HUES48 (cell line): ENCODE measurements at regions not wholly inside any gene's neighbourhood (a gene's known extent, or its start where the extent isn't known, plus 50 kb on each side); places are given as distances from the start of the nearest gene placed in this dataset.

ENCODE experiments used
- H3K27ac ChIP-seq: one replicate; pipeline ENCODE4 v1.7.0; 2013; ENCODE audit warnings: low read depth, low read length, inconsistent platforms
- H3K27me3 ChIP-seq: 2 replicates; pipeline ENCODE4 v1.6.1; 2013; ENCODE audit warnings: mild to moderate bottlenecking, low read length; ENCODE audit not compliant: control insufficient read depth, insufficient read depth
- H3K36me3 ChIP-seq: 2 replicates; pipeline ENCODE4 v1.6.1; 2013; ENCODE audit warnings: low read length; ENCODE audit not compliant: control insufficient read depth, insufficient read depth
- H3K4me1 ChIP-seq: 2 replicates; pipeline ENCODE4 v1.6.1; 2013; ENCODE audit warnings: mild to moderate bottlenecking, low read length; ENCODE audit not compliant: control insufficient read depth, insufficient read depth
- H3K4me3 ChIP-seq: 2 replicates; pipeline ENCODE4 v1.5.1; 2013; ENCODE audit warnings: mild to moderate bottlenecking, low read depth, low read length
- H3K9ac ChIP-seq: 2 replicates; pipeline ENCODE4 v1.6.1; 2013; ENCODE audit warnings: mild to moderate bottlenecking, low read depth, low read length, moderate library complexity
- H3K9me3 ChIP-seq: 2 replicates; pipeline ENCODE4 v1.6.1; 2013; ENCODE audit warnings: low read length; ENCODE audit not compliant: control insufficient read depth, insufficient read depth

DNA sequence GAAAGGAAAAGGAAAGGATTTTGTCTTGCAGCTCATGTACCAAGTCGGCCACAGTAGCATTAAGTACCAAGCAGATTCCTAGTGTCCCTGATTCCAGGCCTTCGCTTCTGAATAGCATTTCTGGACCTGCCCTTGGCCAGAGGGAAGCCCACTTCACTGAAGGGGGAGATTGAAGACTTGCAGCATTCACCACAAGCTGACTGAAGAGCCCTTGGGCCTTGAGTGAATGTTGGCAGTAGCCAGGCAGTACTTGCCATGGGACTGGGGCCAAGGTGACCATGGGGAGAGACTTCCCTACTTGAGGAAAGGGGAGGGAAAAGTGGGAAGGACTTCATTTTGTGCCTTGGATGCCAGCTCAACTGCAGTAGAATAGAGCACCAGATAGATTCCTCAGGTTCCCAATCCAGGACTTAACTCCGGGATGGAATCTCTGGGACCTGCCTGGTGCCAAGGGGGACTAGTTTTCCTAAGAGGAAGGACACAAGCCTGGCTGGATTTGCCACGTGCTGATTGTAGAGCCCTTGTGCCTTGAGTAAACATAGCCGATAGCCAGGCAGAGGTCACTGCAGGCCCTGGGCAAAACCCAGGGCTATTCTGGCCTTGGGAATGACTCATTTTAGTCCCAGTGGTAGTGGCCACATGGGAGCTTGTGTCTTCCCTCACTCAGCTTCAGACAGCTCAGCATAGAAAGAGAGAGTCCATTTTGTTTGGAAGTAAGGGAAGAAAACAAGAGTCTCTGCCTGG, 141.7 kb upstream of the KCND2 start:
- no peak overlapping the region for H3K9ac ChIP-seq
- no peaks in the 10 kb centered on the region for H3K9me3 ChIP-seq
- H3K4me1 ChIP-seq: no peaks in the 10 kb centered on the region
- H3K36me3 ChIP-seq: no peaks in the 10 kb centered on the region
- H3K27me3 ChIP-seq: no peaks in the 10 kb centered on the region
- H3K27ac ChIP-seq: no peak overlapping the region
- no peak overlapping the region for H3K4me3 ChIP-seq

DNA sequence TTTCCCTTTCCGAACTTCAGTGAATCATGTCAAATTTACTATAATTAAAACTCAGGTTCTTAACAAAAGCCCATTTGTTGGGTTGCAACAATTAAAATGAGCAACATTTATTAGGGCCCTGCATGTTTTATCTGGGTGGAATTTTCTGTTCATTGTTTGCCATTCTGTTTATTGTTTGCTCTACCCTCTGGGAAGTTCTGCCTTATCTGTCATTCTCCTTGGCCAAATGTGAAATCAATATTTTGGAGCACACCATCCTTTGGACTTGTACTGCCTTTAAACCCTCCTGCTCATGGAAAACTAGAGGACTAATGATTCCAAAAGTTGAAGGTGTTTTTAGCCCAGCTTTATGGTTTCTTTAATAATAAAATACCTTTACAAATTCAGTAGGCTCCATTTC, 134.5 kb upstream of the KCND2 start:
- Histone ChIP-seq H3K9ac (no peak overlapping the region), H3K9me3 (no peaks in the 10 kb centered on the region), H3K27ac (no peak overlapping the region), H3K4me1 (no peaks in the 10 kb centered on the region; the same call in 1 of the 2 replicates), H3K27me3 (no peaks in the 10 kb centered on the region), H3K36me3 (no peaks in the 10 kb centered on the region), H3K4me3 (no peak overlapping the region)

DNA sequence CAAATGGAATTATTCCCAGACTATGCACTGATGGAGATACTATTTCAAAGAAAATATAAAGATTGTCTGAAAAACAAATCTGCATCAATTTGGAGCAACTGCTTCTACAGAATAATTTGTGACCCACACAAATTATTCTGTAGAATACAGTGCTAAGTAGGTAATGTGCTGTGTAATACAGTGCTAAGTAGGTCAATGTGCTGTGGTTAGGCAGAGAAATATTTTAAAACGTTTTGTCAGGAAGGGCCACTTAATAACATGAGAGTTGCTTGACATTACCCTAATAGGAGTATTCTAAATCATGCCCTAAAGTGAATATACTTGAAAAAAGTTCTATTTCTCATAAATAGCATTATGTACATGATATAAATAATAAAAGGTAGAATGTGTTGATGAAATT, 116.5 kb upstream of the KCND2 start:
- no peaks in the 10 kb centered on the region for H3K27me3 ChIP-seq
- H3K36me3 ChIP-seq: no peaks in the 10 kb centered on the region
- no peak overlapping the region for H3K9ac ChIP-seq
- no peaks in the 10 kb centered on the region for H3K9me3 ChIP-seq
- H3K27ac ChIP-seq: no peak overlapping the region
- no peak overlapping the region for H3K4me3 ChIP-seq
- no peaks in the 10 kb centered on the region for H3K4me1 ChIP-seq

DNA sequence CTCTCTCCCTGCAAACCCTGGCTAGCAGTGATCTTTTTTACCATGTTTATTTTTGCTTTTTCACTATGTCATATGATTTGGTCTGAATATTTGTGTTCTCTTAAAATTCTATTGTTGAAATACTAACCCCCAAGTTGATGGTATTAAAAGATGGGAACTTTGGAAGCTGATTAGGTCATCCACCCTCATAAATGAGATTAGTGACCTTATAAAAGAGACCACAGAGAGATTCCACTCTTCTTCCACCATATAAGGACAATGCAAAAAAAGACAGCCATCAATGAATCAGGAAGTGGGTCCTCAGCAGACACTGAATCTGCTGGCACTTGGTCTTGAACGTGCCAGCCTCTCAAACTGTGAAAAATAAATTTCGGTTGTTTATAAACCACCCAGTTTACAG, 112.8 kb upstream of the KCND2 start:
- no peaks in the 10 kb centered on the region for H3K9me3 ChIP-seq
- no peak overlapping the region for H3K27ac ChIP-seq
- no peaks in the 10 kb centered on the region for H3K4me1 ChIP-seq
- H3K36me3 ChIP-seq: no peaks in the 10 kb centered on the region
- H3K4me3 ChIP-seq: no peak overlapping the region
- H3K27me3 ChIP-seq: no peaks in the 10 kb centered on the region
- H3K9ac ChIP-seq: no peak overlapping the region

DNA sequence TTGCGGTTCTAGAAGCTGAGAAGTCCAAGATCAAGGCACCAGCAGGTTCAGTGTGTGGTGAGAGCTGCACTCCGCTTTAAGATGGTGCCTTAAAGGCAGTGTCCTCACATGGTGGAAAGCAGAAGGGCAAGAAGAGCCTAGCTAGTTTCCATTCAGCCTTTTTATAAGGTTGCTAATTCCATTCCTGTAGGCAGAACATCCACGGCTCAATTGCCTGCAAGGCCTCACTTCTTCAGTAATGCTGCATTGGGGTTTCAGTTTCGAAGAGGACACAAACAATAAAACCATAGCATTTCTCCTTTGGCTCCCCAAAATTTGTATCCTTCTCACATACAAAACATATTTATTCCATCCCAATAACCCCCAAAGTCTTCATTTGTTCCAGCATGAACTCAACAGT, 109.5 kb upstream of the KCND2 start:
- Histone ChIP-seq H3K36me3 (no peaks in the 10 kb centered on the region), H3K4me1 (no peaks in the 10 kb centered on the region), H3K9ac (no peak overlapping the region), H3K4me3 (no peak overlapping the region), H3K9me3 (peaks cover 3% of the 10 kb centered on the region; the same call in 1 of the 2 replicates), H3K27ac (no peak overlapping the region), H3K27me3 (no peaks in the 10 kb centered on the region)

DNA sequence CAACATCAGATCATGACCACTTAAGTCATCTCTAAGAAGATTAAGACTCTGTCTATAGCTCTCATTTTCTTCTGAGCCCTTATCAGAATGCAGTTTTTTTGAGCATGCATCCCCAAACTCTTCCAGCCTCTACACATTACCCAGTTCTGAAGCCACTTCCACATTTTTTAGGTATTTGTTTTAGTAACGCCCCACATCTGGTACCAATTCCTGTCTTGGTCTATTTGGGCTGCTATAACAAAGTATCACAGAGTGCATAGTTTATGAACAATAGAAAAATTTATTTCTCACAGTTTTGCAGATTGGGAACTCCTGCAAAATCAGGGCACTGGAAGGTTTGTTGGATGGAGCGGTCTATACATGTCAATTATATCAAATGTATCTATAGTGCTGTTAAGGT, 107.7 kb upstream of the KCND2 start:
- peaks cover 3% of the 10 kb centered on the region for H3K9me3 ChIP-seq
- no peak overlapping the region for H3K9ac ChIP-seq
- H3K4me3 ChIP-seq: no peak overlapping the region
- no peaks in the 10 kb centered on the region for H3K4me1 ChIP-seq
- no peaks in the 10 kb centered on the region for H3K36me3 ChIP-seq
- H3K27me3 ChIP-seq: no peaks in the 10 kb centered on the region
- no peak overlapping the region for H3K27ac ChIP-seq

DNA sequence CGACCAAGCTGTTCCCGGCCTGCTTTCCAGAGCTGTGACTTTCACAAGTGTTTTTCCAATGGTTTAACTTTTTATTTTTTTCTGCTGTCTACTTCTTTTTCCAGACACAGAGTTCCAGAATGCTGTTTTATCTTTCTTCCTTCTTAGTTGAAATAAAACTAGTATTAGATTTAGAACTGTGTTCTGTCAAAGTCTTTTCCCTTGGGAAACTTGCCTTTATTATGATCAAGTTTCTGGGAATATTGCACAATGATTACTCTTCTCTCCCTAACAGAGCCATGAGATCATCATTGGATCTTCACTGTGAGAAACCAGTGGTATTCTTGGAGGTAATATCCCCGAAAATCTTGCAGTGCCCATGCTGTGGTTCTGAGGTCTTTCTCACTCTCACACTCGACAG, 104.9 kb upstream of the KCND2 start:
- no peak overlapping the region for H3K4me3 ChIP-seq
- no peaks in the 10 kb centered on the region for H3K27me3 ChIP-seq
- no peaks in the 10 kb centered on the region for H3K4me1 ChIP-seq
- H3K9me3 ChIP-seq: peaks cover 3% of the 10 kb centered on the region
- H3K27ac ChIP-seq: no peak overlapping the region
- H3K9ac ChIP-seq: no peak overlapping the region
- H3K36me3 ChIP-seq: no peaks in the 10 kb centered on the region

DNA sequence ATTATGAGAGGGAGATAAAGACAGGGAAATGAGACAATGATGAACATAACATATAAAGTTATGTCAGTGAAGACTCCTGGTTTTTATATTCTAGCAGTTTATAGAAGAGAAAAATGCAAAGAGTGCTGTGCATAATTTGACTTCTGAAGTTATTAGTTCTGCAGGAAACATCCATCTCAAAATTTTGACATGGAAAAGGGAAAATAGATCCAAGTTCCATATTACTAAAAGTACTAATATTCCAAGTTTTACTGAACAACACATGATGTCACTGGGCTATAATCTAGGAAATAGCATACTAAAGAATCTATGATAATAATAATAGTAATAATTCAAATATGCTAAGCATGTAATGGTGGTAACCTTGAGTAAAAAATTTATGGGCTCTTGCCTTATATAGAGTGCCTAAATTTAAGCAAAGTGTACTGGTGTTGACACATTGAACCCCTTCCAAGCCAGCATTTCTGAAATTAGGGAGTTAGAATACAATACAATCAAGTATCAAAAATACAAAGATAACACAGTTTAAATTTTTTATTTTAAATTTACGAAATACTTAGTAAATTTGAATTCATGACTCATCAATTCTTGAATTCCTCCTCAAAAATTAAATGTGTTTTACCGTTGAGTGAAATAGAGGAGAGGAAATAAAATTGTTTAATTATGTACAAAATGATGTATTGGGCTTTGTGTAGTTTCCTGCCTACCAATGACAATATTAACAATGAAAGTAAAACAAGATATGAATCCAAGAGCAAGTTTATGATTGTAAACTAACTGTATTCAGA, 102.8 kb upstream of the KCND2 start:
- H3K27me3 ChIP-seq: no peaks in the 10 kb centered on the region
- H3K27ac ChIP-seq: no peak overlapping the region
- peaks cover 3% of the 10 kb centered on the region for H3K9me3 ChIP-seq
- no peaks in the 10 kb centered on the region for H3K36me3 ChIP-seq
- no peaks in the 10 kb centered on the region for H3K4me1 ChIP-seq
- no peak overlapping the region for H3K9ac ChIP-seq
- H3K4me3 ChIP-seq: no peak overlapping the region

DNA sequence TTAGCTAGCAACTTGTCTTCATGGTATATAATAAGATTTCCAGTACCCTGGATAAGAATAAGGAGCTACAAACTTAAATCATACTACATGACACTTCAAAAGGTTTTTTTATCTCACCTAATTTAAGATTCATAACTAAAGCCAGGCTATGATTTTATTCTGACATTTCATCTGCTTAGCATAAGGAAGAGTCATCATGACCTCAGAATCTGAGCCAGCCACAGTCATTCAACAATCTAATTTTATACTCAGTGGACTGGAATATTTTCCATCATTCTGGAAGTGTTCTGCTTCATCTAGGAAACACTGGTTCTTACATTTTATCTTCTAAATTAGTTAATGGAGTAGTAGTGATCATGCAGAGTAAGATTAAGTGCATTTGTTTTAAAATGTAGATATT, 102.1 kb upstream of the KCND2 start:
- Histone ChIP-seq H3K36me3 (no peaks in the 10 kb centered on the region), H3K27ac (no peak overlapping the region), H3K4me1 (no peaks in the 10 kb centered on the region), H3K4me3 (no peak overlapping the region), H3K9ac (no peak overlapping the region), H3K27me3 (no peaks in the 10 kb centered on the region), H3K9me3 (peaks cover 3% of the 10 kb centered on the region)

DNA sequence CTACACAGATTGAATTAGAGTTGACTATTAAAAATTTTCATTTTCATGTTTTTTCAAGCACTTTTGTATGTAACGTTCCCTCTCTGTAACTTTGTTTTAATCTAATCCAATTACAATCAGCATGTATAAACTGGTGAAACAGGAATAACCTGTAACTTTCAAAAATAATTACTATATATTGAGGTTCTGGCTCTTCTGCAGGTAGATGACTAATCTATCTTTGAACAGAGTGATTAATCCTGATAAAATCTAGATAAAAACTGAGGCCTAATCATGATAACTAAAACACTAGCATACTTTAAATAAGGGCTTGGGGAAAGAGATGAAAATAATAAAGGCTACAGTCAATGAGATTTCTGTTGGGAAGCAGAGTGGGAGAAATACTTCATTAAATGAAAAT, 101.6 kb upstream of the KCND2 start:
- Histone ChIP-seq H3K27ac (no peak overlapping the region), H3K36me3 (no peaks in the 10 kb centered on the region), H3K4me3 (no peak overlapping the region), H3K9me3 (peaks cover 3% of the 10 kb centered on the region), H3K9ac (no peak overlapping the region), H3K27me3 (no peaks in the 10 kb centered on the region), H3K4me1 (no peaks in the 10 kb centered on the region)

DNA sequence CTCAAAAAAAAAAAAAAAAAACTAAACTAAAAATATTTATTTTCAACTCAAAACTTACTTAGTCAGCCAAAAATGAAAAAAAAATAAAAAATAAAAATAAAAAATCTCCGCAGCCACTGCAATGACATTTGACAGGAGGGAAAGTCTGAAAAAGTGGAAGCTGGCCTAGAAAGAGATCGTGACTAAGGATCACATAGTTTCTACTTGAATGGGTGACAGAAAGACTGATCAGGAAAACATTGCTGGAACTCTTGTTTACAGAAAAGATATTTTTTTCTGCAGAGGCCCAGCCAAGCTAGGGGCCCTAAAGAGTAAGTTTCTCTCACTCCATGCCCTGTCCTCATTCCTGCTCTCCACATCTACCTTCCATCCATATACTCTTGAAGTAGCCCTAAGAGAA, 92.8 kb upstream of the KCND2 start:
- no peaks in the 10 kb centered on the region for H3K4me1 ChIP-seq
- H3K9me3 ChIP-seq: no peaks in the 10 kb centered on the region
- H3K27ac ChIP-seq: no peak overlapping the region
- H3K36me3 ChIP-seq: no peaks in the 10 kb centered on the region
- H3K9ac ChIP-seq: no peak overlapping the region
- H3K4me3 ChIP-seq: no peak overlapping the region
- no peaks in the 10 kb centered on the region for H3K27me3 ChIP-seq
